Activated T-cell treated with anti-CD3 and anti-CD28 coated beads for 24 hours (primary cell): ENCODE measurements at regions not wholly inside any gene's neighbourhood (a gene's known extent, or its start where the extent isn't known, plus 50 kb on each side); places are given as distances from the start of the nearest gene placed in this dataset.

ENCODE experiments used
- DNase-seq: peaks from one replicate; pipeline ENCODE4 v3.0.0-alpha.2; 2020; ENCODE audit warnings: low read depth

DNA sequence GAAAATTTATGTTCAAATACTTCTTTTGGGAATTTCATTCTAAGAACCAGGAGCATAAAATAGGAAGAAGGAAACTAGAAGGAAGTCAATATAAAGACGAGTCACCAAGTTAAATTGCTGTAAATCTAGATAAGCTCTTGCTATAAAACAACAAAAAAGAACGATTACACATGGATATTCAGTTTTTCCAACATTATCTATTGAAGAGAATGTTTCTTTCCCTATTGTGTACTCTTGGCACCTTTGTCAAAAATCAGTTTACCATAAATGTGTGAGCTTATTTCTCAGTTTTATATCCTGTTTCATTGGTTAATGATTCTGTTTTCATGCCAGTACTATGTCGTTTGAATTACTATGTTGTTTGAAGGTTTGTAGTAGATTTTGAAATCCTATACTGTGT is 536.3 kb upstream of the MKI67 start:
- no peak for DNase-seq

DNA sequence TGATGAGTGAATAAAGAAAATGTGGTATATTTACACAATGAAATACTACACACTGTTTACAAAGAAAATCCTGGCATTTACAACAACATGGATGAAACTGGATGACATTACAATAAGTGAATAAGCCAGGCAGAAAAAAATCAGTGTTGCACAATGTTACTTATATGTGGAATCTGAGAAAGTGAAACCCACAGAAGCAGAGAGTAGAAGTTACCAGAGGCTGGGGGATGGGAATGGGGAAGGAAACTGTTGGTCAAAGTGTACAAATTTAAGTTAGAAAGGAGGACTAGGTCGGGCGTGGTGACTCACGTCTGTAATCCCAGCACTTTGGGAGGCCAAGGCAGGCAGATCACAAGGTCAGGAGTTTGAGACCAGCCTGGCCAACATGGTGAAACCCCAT is 538.5 kb upstream of the MKI67 start:
- DNase-seq, result no peak

DNA sequence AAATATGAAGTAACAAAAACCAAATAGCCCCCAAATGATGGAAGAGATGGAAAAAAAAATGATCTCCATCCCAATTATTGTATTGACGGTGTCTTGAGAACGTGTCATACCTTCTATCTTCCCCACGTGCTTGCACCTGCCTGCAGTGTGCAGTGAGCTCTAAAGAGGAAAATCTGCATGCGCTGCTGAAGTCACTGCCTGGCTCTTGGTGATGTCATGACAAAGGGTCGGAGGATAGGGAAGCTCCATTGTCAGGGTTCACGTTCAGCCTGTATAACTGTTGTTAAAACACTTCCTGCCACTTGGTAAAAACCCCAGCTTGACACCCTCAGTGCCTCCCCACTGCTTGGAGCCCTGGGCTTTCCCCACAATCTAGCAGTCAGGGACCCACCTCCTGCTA is 549.2 kb upstream of the MKI67 start:
- DNase-seq, result no peak

DNA sequence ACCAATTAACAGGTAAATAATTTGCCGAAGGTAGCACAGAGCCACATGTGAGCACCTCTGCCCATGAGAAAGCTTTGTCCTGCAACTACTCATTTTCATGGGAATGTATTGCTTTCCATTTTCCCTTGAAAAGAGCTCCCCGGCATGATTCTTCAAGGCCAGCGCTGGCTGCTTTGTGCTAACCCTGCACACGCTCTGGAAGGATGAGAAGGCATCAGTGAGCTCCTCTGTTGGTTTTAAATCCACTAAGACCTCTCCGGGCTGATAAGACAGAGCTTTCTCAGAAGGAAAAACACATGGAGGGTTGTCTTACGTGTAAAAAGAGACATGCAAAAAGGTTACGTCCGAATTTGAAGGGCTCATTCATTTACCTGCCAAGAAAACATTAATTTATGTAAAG is 553.9 kb upstream of the MKI67 start:
- no peak for DNase-seq

DNA sequence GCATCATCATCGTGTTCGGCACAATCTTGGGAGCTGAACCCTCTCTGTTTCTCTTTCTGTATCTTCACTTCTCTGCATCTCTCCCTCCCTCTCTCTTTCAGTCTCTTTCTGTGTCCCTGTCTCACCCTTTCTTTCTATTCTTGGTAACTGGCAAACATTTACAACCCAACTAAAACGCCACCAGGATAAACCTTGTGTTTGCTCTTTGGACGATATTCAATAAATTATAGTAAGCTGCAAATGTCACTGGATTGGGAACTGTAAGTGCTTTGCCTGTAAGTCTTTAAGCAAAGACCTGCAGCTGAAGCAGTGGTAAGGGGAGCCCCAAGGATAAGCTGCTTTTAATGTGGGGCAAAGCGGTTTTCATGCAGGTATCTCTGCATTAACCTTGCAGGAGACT is 558.0 kb upstream of the MKI67 start:
- no peak for DNase-seq

DNA sequence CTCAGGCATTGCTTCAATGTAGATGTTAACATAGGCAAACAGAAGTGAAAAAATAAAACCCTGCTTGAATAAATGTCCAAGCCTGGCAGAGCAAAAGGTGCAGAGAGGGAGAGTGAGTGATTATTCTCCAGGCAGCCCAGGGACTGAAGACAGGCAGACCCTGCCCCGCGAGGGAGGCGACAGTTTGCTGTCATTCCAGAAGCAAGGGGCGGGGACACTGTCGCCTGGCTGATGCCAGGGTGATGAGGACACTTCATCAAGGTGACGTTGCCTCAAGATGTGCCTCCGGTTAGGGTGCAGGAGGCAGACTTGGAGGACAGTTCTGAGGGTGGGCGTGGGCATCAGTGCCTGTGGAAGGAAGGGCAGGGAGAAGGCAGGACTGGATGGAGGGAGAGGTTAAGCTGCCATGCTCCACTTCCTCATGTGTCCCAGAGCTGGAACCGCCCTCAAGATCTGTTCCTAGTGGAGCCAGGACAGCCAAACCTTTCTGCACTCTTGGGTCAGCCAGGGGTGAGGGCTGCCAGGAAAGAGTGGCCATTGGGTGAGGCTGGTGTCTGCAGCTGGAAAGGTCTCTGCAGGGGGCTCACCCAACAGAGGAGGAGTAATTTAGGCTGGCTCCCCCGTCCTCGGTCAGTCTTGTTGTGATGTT is 560.5 kb upstream of the MKI67 start:
- no peak for DNase-seq

DNA sequence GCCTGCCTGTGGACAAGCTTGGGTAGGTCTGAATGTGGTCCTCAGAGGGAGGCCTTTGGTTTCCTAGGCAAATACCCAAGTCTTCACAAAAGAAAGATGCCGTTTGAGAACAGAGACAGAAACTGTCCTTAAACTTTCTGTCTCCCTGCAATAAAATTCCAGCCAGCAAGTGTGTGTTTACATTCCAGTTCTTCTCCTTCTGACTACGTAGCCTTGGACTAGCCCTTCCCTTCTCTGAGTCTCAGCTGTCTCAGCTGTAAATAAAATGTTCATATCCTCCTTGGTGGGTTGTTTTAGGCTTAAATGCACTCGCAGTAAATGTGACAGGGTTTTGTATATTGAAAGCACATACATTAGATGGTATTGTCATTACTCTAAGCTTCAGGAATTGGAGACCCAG is 561.2 kb upstream of the MKI67 start:
- no peak for DNase-seq

DNA sequence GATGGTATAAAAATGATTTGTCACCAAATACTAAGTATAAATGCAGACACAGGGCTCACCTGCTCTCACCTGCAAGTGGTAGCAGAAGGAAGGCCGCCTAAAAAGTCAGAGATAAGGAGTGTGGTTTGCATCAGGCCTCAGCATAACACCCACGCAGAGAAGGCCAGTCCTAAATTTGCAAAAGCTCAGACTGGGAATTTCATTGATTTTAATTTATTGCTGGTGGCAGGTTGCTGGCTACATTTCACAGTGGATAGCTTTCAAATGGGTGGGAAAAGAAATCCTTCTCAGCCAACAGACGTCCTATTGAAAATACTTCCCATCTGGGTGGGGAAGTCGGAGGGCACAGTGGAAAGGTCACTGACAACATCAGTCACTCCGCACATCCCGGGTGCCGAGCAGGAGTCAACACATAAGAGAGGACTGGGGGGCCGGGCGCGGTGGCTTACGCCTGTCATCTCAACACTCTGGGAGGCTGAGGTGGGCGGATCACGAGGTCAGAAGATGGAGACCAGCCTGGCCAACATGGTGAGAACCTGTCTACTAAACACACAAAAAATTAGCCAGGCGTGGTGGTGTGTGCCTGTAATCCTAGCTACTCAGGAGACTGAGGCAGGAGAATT is 561.8 kb upstream of the MKI67 start:
- no peak for DNase-seq

DNA sequence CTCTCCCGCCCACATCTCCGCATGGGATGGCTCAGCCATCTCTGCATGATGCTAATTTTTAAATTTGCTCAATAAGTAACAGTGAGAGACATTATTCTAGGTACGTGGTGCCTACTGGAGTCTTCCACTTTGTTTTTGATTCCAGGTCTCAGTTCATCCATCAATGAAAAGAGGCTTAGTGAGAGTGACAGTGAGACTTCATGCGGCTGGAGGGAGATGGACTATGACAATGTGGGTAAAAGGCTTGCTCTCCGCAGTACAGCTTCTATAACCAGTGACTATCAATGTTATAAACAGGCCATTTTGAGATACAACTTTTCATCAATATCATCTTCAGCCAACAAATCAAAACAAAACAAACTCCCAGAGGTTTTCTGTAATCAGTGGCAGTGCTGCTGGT is 563.4 kb upstream of the MKI67 start:
- no peak for DNase-seq

DNA sequence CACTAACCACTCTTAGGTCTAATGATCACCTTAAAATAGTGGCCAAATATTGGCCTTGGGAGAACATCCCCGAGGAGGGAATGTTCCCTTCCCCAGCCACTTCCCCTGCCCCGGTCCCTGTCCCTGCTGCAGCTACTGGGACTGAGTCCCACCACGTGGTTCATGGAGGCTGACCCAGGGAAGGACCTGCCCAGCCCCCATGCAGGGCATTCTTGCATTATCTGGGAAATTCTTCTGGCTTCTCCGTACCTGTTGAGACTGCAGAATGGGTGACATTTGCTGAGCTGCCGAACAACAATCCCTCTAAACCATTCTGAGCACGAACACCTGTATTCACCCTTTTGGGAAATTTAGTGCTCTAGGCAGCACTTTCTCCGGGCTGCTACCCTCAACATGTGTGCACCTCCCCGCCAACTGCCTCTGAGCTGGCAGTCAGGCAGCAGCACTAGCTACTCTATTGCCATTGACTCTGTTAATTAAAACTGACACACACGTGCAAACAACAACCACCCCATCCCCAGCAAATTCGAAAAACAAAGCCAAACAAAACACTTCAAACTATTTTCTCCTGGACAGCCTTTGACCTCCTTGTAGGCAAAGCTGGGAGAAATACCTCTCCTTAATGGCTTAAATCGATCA is 567.4 kb upstream of the MKI67 start:
- DNase-seq, result no peak

DNA sequence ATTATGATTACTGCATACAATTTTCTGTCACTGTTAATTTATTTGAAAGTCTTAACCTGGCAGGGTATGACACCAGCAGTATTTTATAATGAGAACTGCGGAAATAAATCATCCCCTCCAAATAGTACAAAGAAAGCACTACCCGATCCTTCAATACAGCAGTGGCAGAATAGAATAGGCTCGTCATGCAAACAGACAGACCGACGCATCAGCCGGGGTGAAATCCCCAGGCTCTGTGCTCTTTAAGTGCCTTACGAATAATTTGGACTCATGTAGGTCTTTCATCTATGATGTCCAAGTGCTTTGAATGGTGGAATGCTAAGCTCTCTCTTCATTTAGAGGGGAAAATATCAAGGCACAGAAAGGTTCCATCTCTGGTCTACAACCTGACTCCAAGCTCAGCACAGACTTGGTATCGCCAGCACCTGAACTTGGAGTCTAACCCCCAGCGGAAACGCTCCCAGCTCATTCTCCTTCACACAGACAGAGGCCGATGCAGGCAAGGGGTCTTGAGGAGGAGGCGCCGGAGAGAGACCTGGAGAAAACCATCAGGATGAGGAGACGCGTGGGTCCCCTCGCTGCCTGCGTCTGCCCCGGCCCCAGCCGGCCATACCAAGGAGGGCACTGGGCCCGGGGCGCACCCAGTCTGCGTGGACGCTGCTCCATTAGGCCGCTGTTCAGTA is 568.1 kb upstream of the MKI67 start:
- DNase-seq, result no peak

DNA sequence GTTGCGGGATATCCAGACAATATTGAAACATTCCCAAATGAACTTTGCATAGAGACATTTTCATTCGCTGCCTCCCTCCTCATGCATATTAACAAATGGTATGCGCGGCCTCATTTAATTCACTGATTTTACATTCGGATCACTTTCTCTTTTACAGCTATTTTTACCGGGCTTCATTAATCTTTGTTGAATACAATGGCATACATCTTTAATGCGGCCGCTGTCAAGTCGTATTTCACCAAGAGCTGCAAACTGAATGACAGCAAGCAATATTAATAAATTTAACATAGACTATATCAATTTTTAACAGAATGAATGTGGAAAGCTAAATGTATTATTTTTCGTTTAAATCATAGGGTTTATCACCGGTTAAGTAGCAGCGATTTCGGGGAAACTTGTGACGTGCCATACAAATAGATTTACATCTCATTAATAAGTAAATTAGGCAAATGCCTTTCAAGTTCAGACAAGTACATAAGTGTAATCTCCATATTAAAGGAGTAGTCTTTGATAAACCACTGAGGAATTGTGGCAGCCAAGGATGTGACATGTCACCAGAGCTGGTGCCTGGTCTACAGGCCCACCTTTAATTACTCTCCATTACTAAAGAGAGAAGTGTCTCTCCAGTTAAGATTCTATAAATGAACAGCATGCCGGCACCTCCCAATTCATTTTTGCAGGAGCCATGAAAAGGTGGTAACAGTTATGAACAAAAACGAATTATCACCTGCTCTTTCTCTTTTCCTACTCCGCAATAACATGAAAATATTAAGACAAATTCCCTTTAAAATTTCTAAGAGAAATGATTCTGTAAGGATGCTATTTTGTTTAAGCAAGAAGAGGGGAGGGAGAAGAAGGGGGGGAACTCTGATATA is 568.9 kb upstream of the MKI67 start:
- DNase-seq, result no peak

DNA sequence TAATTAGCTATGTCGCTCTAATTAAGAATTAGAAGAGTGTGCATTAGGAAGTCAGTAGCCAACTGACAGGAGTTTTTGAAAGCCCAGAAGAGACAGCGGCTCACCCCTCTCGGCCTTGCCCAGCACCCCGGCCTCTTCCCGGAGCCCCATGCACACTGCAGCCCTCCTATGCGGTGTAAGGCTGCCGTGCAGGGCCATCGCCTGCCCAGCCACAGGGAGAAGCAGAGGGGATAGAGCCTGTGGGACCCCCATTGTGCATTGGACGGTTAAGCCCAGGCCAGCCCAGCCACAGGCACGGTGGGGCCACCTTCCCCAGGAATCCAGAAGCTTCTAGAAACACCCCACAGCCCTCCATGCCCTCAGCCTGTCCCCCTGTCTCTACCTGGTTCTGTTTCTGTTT is 569.7 kb upstream of the MKI67 start:
- DNase-seq, result no peak

DNA sequence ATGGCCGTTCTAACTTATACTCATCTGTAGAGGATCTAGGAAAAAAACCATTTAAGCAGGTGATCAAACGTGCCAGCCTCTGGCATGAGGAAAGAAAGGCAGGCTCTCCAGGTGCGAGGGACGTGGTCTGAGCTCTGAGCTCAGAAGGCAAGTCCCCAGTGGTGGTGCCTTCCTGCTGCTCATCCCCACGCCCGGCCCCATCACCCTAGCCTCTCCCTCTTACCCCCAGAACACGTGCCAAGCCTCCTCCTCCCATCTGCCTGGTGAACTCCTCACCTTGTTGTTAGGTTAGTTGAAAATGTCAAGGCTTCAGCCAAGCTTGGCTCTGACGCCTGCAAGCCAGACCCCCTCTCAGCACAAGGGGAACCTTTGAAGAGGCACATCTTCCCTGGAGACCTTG is 571.2 kb upstream of the MKI67 start:
- DNase-seq, result no peak

DNA sequence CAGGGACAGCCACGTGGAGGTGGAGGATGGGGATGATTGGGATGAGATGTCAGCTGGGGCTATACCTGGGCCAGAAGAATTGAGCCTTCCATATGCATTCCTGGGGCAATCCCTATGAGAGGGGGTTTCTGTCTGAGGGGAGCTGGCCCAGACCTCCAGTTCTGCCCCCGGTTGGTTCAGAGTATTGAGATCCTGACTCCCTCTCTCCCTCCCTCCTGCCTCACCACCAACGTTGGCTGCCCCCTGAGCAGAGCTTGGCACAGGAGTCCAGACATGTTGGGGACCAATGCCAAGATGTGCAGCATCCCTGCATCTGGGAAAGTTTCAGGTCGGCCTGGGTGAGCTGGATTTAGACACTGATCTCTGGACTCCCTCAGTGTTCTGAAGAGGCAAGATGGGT is 575.2 kb upstream of the MKI67 start:
- no peak for DNase-seq

DNA sequence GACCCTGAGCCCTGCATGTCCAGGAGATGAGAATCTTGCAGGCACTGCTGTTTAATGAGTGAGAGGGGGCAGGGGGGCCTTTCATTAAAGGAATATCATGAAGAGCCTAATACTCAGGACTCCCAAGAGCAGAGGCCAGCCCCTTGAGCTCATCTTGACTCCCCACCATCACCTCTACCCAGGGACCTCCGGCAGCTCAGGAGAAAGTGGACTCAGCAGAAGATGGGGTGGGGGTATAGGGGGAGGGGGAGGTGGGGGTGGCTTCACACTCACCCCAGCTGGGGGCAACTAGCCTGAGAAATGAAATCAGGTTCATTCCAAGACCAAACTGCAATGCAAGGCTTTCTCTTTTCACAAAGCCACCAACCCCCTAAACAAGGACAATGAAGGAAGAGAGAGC is 575.6 kb upstream of the MKI67 start:
- DNase-seq, result no peak

DNA sequence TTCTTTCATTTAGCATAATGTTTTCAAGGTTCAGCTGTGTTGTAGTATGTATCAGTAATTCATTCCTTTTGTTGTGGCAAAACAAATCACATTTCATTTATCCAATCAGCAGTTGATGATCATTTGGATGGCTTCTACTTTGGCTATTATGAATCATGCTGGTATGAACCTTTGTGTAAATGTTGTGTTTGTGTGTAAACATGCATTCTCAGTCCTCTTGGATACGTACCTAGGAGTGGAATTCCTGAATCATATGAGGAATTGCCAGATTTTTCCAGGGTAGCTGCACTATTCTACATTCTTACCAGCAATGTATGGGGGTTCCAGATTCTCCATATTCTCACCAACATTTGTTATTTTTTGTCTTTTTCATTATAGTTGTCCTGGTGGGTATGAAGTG is 578.5 kb upstream of the MKI67 start:
- DNase-seq, result no peak

DNA sequence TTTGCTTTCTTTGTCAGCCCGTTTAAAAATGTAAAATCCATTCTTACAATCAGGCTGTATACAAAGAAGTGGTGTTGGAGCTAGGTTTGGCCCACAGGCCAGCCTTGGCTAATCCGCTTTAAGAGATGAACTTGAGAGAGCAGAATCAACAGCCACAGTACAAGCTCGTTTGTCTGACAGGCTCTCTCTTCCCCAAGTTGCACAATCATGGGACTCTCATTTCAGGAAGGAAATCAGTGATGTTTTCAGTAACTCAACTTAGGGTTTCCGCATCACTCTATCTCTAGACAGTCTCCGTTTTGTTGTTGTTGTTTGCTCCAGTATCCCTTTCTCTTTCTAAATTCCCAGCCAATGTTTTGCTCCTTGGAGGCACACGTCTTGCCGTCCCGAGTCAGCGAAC is 582.0 kb upstream of the MKI67 start:
- DNase-seq, result no peak

DNA sequence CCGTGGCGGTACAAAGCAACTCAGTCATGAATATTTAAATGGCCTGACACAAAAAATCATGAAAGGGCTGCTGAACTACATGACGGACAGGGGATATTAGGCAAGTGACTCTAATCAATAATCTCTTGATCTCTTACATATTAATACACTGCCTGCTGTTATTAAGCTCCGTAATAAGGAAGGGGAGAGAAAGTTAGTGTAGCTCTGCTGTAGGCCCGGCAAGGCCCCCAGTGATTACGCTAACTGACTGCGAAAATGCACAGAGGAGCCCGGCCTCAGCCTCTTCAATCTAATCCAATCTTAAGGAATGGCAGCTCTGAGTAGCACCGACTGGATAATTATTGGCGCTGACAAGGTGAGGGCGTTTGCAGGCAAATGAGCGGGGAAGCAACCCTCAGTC is 583.5 kb upstream of the MKI67 start:
- no peak for DNase-seq

DNA sequence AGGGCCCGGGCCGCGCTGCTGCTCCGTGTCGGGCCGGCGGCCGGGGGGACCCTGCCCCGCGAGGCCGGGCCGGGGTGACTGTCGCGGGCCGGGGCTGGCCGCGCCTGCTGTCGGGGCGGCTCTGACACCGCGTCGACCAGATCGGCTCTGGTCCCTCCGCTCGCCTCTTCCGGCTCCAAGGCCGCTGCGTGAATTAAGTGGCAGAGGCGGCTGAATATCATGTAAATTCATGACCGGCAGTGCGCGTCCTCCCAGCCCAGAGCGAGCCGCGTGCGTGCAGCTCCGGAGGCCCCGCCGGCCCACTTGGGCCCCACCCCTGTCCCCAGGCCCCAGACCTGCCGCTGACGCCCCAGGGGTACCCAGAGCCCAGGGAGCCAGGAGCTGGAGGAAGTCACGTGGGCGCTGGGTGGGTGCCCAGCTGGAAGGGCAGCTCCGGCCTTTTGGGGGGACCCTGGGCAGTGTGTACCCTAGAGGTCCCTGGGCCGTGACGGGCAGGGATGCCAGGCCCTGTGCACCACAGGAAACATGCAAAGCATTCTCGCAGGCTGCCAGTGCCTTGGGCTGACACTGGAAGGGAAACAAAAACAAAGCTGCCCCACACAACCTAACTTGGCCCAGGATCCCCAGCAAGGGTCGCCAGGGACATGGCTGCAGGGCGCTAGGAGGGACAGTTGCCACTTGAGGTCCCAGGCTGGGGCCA is 584.0 kb upstream of the MKI67 start:
- no peak for DNase-seq

DNA sequence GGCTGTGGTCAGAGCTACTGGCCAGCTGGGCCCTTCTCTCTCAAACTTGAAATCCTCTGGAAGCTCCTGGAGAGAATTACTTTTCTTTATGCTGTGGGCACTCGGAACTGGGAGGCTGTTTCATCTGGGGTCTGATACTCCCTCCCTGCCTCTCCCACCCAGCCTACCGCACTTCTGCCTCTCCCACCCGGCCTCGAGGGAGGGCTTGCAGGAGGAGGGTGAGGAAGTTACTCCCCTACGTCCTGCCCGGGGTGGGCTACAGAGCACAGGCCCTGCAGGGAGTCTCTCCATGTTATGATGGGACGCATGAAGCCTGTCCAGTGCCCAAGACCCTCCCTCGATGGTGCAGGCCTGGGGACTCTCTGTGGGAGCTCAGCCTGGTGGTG is 584.6 kb upstream of the MKI67 start:
- DNase-seq, result no peak

DNA sequence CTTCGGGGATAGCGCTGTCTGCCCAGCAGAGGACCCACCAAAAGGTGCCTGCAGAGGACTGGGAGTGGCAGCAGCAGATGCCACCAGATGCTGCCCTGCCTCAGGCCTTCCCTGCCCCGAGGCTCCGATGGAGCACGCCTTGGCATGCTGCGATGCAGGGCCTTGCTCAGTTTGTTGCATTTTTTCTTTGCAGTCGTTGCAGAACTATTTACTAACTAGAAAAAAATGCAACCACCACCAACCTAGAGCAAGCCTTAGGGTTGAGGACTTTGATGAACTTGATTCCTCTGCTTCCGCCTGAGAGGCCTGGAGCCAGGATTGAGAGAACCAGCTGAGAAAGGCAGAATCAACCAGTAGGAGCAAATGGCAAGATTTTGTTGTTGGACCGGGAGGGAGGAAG is 585.6 kb upstream of the MKI67 start:
- DNase-seq, result no peak
